ENCODE measurements at regions not wholly inside any gene's neighbourhood (a gene's known extent, or its start where the extent isn't known, plus 50 kb on each side); places are given as distances from the start of the nearest gene placed in this dataset.

- no peak for DNase-seq
Measured at GRCh38 chr18:76569644-76570419, 74.8 kb upstream of the ZNF516 start.

DNA sequence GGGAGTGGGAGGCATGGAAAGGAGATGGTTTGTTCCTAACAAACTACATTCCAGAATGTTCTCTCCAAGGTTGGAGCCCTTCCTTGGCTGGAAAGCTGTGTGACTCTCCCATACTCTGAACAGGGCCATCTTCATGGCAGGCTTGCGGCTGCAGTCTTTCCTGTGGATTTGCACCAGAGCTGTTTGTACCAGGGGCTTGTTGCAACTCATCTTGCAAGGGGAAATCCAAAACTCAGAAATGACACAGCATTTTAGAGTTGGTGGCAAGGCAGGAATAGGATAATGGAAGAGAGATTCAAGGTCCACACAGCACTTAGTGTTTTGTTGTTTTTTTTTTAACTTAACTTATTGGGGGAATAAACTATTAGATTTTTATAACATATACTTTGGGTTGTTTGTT, 73.7 kb upstream of the ZNF516 start:
- DNase-seq, result no peak

GRCh38 chr18:76567835-76568445, 72.9 kb upstream of the ZNF516 start:
- no peak for DNase-seq

- DNase-seq, result no peak
Measured at GRCh38 chr18:76566987-76567386, 71.9 kb upstream of the ZNF516 start.

DNA sequence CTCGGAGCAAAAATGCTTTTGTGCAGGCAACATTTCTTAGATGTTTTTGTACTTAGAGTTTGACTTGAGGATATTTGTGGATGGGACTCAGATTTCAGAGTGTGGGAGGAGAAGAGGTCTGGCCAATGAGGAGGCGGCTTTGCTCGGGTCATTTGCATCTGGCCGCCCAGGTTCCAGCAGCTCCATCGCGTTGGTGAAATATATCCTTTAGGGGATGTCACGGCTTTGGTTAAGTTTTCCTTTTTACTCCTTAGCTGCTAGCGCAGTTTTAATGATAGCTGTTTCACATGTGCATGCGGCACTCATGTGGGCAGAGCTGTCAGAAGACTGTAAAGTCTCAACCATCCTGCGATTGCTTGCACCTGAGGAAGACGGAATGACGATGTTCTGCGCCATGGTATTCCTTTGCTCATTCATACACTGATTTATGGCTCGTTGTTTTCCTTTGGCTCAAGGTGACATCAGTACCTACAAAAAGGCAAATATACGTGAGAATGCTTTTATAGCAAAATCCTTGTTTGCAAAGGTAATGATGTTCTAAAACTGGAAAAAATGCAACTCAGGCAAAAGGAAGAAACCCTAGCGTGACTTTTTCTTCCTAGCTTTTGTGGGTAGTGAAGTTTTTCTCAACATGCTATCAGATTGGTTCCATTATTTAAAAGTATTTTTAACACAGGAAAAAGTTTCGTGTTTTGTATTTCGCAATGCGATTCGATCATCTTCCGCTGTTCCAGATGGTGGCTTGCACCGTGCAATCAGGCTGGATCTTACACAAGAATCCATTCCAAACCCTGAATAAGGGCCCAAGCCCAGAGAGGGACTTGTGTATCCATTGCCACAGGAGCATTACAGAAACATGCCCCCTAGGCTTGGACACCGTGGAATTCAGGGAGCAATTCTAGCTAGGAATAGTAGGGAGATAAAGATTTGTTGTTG, 70.5 kb upstream of the ZNF516 start:
- no peak for DNase-seq

DNA sequence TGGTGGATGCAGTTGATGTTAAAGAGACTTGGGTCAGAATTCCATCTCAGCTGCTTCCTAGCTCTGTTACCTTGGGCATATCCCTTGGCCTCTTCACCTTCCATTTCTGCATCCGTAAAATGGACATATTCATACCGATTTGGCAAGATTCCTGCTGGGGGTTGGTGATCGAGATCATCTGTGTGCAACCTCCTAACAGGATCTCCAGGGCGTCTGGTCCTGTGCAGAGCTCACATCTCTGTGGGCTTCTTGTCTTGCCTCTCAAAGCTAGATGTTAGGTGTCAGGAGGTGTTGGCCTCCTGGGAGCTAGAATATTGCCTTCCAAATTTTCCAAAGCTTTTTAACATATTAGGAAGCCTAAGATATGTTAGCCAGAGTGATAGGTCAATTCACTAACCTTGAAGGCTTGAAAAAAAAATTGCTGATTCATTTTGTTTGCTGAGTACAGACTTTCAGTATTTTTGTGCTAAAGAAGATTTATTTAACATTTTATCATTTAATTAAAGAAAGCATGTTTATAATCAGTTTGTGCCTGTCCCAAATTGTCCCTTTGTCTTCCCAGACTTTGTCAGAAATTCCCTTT, 69.7 kb upstream of the ZNF516 start:
- no peak for DNase-seq

- DNase-seq, result no peak
Measured at GRCh38 chr18:76564117-76564516, 69.1 kb upstream of the ZNF516 start.

DNA sequence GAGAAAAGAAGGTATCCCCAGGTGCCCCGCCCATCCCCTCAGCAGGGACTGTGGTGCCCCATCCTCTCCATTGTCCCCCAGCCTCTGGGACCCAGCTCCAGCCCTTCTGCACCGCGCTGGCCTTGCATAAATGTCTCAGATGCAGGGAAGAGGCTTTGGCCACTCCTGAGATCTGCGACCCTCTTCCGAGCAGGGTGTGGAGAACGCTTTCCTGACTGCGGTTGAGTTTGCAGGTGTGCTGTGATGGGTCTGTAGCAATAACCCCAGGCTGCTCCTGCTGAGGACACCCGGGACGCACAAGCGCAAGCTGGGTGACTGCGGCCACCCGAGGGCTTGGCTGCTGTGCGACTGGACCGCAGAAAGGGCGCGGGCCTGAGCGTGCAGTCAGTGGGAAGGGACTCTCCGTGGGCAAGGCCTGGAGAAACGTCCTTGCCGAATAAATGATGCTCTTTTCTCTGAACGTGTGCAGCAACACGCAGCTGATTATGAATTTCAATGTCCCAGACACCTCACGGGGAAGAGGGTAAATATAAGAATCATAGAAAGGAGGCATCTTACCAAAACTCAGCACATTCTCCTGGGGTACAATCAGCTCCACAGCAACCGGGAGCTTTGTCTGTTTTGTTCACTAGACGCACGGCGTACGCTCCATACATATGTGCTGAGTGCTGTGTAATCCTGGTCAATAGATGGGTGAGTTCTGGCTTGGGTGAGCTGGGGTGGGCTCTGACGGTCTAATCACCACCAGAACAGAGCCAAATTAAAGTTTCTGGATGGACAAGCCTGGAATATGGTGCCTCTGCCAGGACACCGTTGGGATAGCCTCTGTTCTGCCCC, 67.5 kb upstream of the ZNF516 start:
- no peak for DNase-seq

GRCh38 chr18:76558881-76559667, 64.0 kb upstream of the ZNF516 start:
- no peak for DNase-seq

GRCh38 chr18:76557026-76557575, 62.1 kb upstream of the ZNF516 start:
- DNase-seq, result no peak

DNA sequence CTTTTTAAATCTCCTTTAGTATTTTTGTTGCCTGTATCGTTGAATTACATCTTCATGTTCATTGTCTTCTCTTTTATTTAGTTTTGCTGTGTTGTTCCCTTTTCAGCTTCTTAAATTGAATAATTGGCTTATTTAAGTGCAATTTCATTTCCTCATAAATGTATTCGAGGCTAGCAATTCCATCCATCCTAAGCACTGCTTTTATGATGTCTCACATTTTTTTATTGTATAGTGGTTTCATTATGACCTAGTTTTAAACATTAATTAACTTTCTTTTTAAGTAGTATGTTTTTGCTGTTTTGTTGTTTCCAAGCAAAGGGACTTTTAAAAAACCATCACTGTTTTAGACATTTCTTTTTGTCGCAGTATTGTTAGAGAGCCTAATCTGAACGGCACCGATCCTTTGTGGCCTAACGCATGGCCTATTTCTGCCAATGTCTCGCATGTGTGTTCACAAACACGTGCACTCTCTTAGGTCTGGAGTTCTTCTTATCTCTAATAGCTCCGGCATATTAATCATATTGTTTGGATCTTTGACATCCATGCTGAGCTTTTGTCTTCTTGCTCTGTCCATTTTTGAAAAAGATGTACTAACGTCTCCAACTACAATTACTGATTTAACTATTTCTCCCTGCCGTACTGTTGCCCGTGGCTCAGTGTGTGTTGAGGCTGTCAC, 59.6 kb upstream of the ZNF516 start:
- no peak for DNase-seq

DNA sequence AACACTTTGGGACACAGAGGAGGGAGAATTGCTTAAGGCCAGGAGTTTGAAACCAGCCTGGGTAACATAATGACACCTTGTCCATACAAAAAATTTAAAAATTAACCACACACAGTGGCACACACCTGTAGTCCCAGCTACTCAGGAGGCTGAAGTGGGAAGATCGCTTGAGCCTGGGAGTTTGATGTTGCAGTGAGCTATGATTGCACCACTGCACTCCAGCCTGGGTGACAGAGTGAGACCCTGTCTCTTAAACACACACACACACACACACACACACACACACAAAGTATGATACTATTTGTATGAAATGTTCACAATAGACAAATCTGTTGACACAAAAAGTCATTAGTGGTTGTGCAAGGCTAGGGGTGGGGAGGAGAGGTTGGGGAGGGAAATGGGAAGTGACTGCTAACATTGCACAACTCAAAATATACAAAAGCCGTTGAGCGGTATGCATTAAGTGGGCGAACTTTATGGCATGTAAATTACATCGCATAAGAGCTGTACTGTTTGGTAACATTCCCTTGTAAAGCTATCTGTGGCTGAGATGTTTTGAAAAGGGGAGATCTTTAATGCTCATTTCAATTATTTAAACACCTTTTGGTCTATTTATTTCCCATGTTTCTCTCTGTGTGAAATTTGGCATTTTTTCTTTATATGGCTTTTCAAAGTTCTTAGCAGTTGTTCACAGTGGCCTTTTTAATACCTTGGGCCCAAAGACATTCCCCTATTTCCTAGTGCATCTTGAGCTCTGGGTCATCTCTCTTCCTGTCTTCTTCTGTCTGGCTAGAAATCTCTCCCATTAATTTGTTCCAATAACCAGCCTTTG, 58.9 kb upstream of the ZNF516 start:
- DNase-seq, result no peak

- DNase-seq, result no peak
Measured at GRCh38 chr18:76548541-76548940, 53.5 kb upstream of the ZNF516 start.

GRCh38 chr18:76547296-76547695, 52.3 kb upstream of the ZNF516 start:
- DNase-seq, result no peak

DNA sequence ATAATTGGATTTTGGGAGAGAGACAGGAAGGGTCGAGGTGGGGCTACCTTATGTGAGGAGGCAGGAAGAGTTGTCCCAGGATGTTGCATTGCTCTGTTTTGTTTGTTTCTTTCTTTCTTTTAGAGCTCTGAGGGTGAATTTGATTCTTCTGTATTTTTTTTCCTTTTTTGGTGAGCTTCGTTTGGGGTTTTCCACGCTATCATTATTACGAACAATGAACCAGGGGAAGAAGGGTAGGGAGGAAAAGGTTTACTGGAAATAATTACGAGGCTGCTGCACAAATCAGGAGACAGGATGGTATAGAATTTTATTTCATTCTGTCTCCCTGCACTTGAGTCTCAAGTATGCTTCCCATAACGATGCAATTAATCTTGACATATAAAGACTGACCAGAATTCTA, 51.4 kb upstream of the ZNF516 start:
- DNase-seq, result no peak

GRCh38 chr18:76546088-76546435, 51.0 kb upstream of the ZNF516 start:
- no peak for DNase-seq

DNA sequence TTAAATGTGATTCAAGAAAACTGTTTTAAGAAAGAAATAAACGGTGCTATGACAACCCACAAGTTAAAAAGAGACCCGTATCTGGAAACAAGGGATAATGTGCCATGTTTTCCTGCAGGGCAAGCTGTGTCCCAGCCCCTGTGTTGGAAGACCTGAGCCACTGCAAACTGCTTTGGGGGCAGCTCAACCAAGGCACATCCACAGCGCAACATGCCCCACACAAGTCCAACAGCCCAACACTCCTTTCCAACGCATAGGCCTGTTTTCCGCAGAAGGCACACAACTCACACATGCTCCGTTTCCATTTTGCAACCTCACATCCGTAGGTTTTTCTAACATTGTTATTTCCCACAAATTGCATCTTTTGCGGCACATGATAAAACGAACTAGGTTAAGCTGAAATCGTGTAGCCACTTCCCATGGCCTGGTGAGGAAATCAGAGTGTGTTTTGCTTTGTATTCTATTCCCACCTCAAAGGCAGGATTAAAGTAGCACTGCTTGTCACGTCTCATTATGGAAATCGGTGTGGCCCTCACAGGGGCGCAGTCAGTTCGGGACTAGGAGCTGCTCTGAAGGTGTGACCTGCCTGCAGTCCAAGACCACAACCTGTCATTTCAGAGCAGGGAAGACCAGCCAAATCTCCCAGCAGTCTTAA, 50.5 kb upstream of the ZNF516 start:
- no peak for DNase-seq

GRCh38 chr18:76544511-76545345, 49.7 kb upstream of the ZNF516 start:
- DNase-seq, result no peak

All from NCI-H1694 (cell line).